GM18498 (cell line): ENCODE measurements at regions not wholly inside any gene's neighbourhood (a gene's known extent, or its start where the extent isn't known, plus 50 kb on each side); places are given as distances from the start of the nearest gene placed in this dataset.
"Not testable (repeated sequence)": the region's sequence is repeated elsewhere in the genome, so short reads cannot be mapped to it uniquely, and the experiment has no call there.

ENCODE experiments used
- ATAC-seq: cut with Tn5 transposase; IDR thresholded peaks from one replicate; pipeline ENCODE4 v1.9.1; 2021; ENCODE audit warnings: mild to moderate bottlenecking, moderate library complexity; ENCODE audit not compliant: unreplicated experiment

DNA sequence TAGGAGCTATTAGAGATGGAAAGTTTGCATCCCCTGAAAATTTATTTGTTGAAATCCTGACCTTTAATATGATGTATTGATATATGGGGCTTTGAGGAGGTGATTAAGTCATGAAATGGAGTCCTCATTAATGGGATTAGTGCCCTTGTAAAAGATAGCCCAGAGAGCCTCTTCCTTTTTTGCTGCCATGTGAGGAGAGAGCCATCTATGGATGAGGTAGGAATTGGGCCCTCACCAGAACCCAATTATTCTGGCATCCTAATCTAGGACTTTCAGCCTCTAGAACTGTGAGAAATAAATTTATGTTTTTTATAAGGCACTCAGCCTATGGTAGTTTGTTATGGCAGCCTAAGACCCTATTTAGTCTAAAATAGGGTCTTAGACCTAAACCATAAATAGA is 250.2 kb upstream of the SLITRK1 start:
- no peak for ATAC-seq

DNA sequence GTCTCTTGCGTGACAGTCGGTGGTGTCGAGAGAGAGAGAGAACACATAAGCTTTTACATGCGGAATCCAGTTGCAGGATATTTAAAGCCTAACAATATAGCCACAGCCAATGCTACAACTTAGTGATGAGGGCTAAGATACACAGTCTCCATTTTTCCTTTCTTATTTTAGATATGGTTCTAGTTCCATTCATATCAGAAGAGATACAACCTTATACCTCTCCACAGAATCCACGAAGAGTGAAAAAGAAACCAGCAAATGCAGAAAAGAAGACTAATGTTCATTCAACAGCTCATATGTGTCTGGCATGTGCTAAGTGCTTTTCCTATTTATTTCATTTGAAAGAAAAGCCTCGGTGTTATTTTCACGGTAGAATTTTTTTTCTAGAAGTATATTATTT is 249.0 kb upstream of the SLITRK1 start:
- ATAC-seq, result no peak

DNA sequence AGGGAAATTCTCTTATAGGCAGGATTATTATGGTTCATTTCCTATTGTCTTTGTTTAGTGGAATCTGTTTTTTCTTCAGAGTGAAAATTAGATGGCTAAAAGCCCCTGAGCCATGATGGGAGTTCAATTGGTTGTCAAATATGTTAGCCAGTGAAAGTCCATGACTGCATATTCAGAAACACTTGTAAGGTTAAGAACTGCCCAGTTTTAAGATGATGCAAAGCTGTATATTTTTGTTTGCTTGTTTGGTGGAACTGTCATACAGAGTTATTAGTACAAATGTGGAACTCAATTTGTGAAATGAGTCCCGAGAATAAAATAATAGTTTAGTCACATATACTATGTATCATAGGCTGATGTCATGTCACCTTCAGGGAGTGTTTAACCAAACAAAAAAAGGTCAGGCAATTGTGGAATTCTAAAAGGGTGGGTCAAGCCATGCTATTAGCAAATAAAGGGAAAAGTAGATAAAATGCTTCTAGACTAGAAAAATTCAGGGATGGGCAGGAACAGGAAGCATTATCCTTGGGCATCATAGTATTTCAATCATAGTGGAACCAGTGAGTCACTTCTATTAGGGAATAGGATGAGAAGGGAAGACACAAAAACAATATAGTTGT is 248.3 kb upstream of the SLITRK1 start:
- no peak for ATAC-seq

DNA sequence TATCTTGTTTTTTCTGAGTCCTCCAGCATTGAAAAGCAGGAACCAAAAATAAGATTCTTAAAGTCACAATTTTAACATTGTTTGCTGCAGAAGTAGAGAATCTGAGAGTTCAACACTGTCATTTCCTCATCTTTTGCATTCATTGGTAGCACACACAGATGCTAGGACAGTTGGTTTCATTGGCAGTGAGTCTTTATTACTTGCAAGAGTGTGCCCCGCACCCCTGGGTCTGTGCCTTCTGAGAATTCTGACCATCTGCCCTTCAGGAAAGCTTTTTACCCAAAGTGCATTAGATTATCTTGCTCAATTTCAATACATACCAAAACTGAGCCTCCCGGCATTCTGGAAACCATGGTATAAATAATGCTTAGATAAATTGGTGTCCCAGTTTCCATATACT is 247.7 kb upstream of the SLITRK1 start:
- no peak for ATAC-seq

DNA sequence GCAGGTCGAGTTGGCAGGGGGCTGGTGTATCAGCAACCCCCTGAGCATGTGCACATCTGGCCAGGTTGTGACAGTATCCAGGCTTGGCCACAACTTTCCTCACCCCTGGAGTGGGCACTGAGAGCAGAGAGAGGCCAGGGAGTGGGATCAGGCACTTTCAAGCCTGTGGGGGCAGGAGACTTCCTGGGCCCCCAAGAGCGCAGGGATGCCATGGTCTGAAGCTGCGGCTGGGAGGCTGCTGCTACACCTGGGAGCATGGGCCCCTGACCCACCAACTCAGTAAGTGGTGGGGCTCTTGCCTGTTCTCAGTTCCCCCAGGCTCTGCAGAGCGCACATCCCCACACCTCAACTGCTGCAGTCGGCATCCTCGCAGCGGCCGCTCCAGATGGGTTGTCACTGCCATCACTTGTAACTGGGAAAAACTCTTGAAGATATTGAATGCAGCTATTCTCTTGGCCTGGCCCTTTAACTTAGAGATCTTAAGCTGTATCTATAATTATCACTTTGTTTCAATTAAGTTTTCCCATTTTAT is 245.4 kb upstream of the SLITRK1 start:
- no peak for ATAC-seq

DNA sequence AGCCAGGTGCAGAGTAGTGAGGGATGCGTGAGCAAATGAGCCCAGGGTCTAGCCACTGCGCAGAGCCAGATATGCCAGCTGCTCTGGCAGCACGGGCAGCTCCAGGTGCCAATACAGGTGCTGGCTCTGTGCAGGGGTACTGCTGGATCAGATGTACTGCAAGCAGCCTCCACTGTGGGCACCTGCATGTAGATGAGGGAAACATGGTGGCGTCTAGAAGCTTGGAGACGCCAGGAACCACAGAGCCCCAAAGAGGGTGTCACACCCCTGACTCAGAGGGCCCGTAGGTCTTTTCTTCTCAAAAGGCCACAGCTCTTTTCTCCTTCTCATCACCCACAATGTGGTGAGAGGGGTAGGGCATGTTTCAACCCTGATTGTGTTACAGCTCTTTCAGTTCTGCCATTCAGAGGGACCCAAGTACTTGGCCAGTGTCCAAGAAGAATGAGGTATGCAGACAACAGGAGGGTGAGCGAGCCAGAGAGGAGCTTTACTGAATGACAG is 244.4 kb upstream of the SLITRK1 start:
- peak; percentile 68 for ATAC-seq

DNA sequence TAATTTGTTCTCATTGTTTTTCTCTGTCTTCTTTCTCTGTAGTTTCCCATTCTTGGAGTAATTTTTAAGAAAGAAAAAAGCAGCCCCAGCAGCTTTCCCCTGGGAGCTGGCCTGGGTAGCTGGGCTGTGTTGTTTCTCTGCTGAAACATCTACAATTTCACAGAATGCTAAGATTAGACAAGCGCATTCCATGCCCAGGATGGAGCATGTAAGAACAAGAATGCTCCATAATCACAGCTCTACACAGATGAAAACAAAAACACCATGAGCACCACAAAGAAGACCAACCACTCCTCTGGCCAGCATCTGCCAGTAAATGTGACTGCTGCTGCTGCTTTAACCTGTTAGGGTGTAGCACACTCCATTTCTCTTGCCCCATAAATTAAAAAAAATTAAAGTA is 239.2 kb upstream of the SLITRK1 start:
- ATAC-seq, result no peak

DNA sequence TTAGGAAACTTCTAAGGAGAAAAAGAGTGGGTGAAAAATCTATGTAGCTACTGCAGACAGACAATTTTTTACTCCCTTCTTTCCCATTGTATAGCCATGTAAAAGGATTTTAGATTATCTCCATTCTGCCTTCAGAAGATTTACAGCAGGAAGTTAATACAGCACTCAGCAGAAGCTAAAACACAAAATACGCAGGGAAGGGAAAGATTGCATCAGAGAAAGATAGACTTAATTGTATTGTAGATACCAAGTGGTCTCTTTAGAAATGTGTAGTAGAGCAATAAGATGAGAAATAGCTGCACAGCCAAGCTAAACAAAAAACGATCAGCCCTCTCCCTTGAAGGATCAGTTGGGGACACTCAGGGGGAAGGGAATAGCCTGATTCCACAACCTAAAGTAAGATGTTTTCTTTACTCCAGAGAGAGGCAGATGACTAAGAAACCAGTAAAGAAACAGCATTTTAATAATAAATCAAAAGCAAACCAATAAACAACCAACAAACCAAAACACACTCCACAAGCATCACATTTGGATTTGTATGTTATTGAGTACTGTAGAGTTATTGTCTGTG is 236.7 kb upstream of the SLITRK1 start:
- no peak for ATAC-seq

DNA sequence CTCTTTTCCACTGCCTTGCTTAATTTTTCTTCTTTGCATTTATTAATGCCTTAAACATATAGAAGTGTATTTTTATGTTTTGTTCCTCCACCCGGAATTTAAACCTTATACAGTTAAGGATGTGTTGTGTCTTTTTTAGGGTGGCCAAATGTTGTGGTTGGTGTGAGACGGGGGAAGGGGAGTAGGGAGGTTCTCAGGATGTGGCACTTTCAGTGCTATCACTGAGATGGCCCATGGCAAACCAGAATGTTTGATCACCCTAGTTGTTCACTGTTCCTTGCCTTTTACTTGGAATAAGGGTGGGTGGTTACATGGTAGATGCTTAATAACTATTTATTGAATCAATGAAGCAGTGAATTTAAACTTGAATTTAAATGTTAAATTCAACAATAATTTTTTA is 216.0 kb upstream of the SLITRK1 start:
- no peak for ATAC-seq

DNA sequence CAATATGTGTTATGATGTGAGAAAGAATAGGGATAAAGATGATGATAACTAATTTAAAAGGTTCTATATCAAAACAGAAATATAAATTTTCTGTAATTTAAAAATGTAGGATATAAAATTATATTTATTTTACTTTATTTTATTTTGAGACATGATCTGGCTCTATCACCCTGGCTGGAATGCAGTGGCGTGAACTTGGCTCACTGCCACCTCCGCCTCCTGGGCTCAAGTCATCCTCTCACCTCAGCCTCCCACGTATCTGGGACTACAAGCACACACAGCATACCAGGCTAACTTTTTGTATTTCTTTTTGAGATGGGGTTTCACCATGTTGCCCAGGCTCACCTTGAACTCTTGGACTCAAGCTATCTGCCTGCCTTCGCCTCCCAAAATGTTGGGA is 214.9 kb upstream of the SLITRK1 start:
- no peak for ATAC-seq

DNA sequence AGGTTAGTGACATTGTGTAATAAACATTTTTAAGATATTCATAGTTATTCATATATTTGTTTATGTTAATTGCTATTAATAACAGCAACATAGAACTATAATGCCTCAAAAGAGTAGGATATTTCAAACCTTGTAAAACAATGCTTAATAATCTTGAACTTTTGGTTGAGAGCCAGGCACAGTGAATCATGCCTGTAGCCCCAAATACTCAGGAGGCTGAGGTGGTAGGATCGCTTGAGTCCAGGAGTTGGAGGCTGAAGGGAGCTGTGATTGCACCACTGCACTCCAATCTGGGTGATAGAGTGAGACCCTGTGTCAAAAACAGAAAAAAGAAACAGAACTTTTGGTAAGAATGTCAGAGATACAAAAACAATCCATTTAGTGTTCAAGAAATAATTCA is 213.9 kb upstream of the SLITRK1 start:
- ATAC-seq, result no peak

DNA sequence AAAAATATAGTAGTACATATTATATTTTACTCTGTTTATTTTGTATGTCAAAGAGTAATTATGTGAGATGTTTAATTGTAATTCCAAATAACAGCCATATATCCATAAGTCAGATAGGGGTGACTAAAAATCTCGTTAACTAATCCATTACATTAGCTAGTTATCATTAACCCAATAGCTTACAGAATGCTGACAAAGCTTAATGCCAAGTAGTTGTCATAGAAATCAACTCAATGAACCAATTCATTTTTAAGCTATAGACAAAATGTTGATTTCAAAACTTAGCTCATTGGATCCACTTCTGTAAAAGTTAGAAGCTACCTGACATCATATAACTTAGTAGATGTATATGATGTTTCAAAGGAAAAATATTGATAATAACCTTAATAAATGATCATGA is 206.7 kb upstream of the SLITRK1 start:
- ATAC-seq, result no peak

DNA sequence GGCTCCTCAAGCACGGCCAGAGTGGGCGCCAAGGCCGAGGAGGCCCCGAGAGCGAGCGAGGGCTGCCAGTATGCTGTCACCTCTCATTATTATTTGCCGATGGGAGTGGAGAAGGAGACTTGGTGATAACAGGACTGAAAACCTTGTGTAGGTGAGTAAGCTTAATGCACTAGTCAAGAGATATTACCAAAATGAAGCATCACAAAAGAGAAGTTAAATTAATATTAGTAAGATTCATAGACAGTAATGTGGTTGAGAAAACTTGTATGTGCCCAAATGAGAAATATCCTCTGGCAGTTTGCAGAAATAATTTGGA is 204.5 kb upstream of the SLITRK1 start:
- no peak for ATAC-seq

DNA sequence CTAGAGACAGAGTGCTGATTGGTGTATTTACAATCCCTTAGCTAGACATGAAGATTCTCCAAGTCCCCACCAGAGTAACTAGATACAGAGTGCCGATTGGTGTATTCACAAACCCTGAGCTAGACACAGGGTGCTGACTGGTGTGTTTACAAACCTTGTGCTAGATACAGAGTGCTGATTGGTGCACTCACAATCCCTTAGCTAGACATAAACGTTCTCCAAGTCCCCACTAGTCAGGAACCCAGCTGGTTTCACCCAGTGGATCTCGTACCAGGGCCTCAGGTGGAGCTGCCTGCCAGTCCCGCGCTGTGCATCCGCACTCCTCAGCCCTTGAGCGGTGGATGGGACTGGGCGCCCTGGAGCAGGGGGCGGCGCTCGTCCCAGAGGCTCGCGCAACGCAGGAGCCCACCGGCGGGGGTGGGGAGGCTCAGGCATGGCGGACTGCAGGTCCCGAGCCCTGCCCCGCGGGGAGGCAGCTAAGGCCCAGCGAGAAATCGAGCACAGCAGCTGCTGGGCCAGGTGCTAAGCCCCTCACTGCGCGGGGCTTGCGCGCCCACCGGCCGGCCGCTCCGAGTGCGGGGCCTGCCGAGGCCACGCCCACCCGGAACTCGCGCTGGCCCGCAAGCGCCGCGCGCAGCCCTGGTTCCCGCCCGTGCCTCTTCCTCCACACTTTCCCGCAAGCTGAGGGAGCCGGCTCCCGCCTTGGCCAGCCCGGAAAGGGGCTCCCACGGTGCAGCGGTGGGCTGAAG is 204.0 kb upstream of the SLITRK1 start:
- ATAC-seq, result not testable (repeated sequence)

DNA sequence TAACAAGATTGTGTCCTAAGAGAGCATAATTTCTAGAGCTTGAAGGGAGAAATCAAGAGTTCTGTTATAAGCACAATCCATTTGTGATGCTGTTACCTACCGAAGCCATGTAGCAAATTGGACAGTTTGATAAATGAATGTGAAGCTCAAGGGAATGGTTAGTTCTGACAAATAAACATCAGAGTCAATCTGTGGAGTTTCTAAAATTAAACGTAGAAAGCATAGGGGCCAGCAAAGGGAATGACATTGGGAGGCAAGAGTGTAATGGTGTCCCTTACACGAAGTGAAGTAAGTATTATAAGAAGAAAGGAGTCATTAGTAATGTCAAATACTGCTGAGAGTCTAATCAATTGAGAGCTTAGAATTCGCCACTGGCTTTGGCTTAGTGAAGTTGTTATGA is 200.2 kb upstream of the SLITRK1 start:
- ATAC-seq, result no peak

DNA sequence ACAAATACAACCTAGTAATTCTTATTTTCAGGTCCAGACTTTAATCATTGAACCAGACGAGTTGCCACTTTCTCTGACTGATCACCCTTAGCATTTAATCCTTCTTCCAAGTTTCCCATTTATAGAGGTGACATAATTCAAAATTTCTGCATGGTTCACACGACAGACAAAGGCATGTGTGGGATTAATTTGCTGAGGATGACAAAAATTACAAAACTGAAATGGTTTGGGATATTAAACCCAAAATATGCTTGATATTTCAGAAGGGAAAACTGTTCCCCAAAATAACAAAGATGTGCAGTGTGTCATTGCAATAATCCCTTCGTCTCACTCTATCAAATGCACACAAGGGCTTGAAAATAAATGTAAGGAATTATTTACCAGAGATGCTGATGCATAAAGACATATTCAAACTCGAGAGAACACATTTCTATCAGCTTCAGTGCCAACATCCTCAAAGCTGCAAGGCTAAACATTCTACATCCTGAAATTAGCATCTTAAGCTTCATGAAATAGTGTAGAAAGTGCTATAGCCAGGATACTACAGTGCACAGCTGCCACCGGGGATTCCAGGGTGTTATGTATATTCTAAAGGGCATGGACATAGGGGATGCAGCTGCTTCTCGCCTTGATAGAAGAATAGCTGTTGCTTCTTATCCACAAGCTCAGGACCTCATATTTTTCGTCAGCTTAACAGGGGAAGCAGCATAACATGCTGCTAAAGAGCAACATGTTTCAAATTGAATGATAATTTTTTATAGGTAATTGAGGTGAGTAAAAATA is 198.7 kb upstream of the SLITRK1 start:
- ATAC-seq, result no peak

DNA sequence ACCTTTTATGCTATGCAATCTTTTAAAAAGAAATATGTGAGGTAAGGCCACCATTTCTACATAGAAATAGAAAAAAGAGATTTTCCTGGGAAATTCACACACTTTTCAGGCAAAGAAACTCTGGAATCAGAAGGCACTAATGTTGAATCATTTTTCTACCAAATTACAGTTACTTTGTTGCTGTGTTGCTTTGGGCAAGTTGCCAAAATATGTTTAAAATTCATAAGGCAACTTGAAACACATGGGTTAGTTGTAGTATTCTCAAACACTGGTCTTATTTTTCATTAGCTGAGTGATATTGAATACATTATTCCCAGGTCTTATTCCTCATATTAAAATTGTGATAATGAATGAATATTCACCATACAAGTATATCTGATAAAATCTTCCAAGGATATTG is 195.0 kb upstream of the SLITRK1 start:
- ATAC-seq, result no peak

DNA sequence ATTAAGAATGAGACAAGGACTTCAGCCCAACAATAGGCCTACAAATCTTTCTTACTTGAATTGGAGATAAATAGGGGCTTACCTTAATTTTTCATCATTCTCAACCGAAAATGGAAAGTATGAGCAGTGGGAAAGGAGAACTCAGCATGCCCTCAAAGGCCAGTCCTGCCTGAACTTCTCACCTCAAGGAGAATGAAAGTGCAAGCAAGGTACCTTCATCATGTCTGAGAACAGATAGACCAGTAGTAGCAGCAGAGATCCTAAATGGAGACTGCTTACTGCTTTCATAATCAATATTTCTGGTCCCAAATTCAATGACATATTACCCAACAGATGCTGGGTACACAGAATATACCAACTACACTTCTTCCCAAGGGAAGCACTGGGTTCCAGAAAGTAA is 194.0 kb upstream of the SLITRK1 start:
- no peak for ATAC-seq

DNA sequence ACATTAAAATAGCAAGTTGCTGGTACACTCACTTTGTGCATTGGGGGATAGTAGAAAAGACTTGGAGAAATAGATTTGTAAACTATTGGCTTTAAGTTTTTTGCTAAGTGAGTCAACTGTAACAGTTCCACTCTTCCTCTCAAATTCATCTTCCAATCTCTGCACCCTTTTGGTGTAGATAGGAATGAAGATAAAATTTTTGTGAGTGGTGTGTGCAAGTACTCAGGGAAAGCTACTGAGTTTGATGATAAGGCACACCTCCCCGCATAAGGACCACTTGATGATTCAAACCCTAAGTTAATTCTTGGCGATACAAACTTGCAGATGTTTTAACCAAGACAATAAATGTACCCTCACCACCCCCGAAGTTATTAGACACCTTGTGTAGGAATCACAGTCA is 168.3 kb upstream of the SLITRK1 start:
- no peak for ATAC-seq

DNA sequence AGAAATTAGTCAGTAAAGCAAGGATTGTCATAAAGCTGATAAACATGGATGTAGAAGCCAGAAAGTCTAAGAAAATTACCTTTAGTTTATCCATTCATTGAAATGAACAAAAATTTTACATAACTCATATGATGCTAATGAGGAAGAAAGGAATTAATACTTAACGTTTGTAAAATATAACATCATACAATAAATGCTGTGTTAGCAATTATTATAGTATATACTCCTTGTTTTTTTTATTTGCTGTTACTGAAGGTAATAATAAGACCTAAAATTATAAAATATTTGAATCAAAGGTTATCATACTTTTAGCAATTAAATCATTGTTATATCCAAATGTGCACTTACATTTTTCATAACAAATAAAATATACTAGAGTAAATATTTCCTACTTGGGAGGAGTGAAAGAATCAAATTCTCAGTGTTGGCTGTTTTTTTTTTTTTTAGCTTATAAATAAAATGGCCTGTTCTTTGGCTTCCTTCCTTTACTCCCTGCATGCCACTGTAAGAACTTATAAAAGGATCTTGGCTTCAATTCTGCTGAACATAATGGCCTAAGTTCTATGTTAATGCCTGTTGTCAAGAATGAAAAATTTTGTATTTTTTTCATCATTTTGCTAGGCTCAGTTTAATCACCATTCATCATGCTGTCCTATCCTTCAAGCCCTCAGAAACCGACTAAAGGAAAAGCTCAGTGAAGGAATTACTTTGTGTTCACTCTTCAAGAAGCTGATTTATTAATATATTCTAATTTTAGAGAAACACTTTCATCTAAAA is 167.4 kb upstream of the SLITRK1 start:
- ATAC-seq, result no peak

DNA sequence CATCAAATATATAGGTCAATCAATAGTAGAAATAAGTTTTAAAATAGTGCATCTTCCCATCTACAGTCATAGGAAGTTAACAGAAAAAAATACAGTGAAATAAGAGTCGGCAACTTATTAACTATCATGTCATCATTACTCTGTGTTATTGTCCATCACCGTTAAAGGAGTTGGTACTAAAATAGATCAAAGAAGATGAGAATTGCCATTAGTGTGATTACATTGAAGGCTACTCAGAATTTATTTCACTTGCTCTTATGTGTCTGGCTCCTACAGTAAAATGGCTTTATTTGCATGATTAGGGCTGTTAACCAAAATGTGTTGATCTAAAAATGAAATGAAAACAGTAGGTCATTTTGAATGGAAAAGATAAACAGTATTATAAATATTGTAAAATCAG is 162.5 kb upstream of the SLITRK1 start:
- no peak for ATAC-seq
